Natural killer cell (primary cell): ENCODE measurements at regions not wholly inside any gene's neighbourhood (a gene's known extent, or its start where the extent isn't known, plus 50 kb on each side); places are given as distances from the start of the nearest gene placed in this dataset.

Experiments used
- ATAC-seq, 3 donors: fragments of 150-1000 bp in 2 of 3; fragments of 200-7000 bp in 1 of 3; cut with Tn5 transposase; 1 replicate in 1 of 3; 2 replicates in 2 of 3; pipeline ENCODE4 v1.10.0; 2021; ENCODE audit warnings: mild to moderate bottlenecking in 2 of 3, moderate library complexity in 2 of 3
- DNase-seq, 2 donors: peaks; one replicate each; pipeline versions ENCODE4 v3.0.0 to v3.0.0-alpha.2; 2013 to 2021; ENCODE audit warnings: mixed read lengths in 1 of 2
- H3K27ac ChIP-seq: one replicate; pipeline ENCODE4 v1.5.1; 2013; ENCODE audit warnings: mild to moderate bottlenecking, low read length
- H3K27me3 ChIP-seq: one replicate; pipeline ENCODE4 v1.6.1; 2013; ENCODE audit warnings: low read length; ENCODE audit not compliant: control insufficient read depth, insufficient read depth
- H3K36me3 ChIP-seq: one replicate; pipeline ENCODE4 v1.6.1; 2013; ENCODE audit warnings: low read length; ENCODE audit not compliant: control insufficient read depth, insufficient read depth
- H3K4me1 ChIP-seq: one replicate; pipeline ENCODE4 v1.6.1; 2013; ENCODE audit warnings: low read length; ENCODE audit not compliant: control insufficient read depth, insufficient read depth
- H3K4me3 ChIP-seq: one replicate; pipeline ENCODE4 v1.5.1; 2013; ENCODE audit warnings: low read length
- H3K9me3 ChIP-seq: one replicate; pipeline ENCODE4 v1.6.1; 2013; ENCODE audit warnings: low read length; ENCODE audit not compliant: control insufficient read depth, insufficient read depth
- H3K27ac Mint-ChIP-seq, 2 donors: one replicate each; pipeline ENCODE4 v1.8.0; 2022; ENCODE audit warnings: mild to moderate bottlenecking in 2 of 2, mixed read lengths in 2 of 2, moderate library complexity in 1 of 2
- H3K27me3 Mint-ChIP-seq, 2 donors: one replicate each; pipeline ENCODE4 v1.8.0; 2022; ENCODE audit warnings: low read depth in 2 of 2, mixed read lengths in 2 of 2
- H3K36me3 Mint-ChIP-seq: one replicate; pipeline ENCODE4 v1.8.0; 2022; ENCODE audit warnings: mixed read lengths
- H3K4me1 Mint-ChIP-seq, 2 donors: one replicate each; pipeline ENCODE4 v1.8.0; 2022; ENCODE audit warnings: mixed read lengths in 2 of 2
- H3K4me3 Mint-ChIP-seq: one replicate; pipeline ENCODE4 v1.8.0; 2022; ENCODE audit warnings: mild to moderate bottlenecking, moderate library complexity, mixed read lengths
- H3K9me3 Mint-ChIP-seq, 2 donors: one replicate each; pipeline ENCODE4 v1.8.0; 2022; ENCODE audit warnings: mixed read lengths in 2 of 2
- CTCF ChIP-seq: fragments of 200-600 bp; IDR thresholded peaks from one replicate; pipeline ENCODE4 v1.8.0; 2022; ENCODE audit warnings: antibody characterized with exemption
- WGBS: methylation state at CpG from one replicate; pipeline ENCODE4 v1.1.7; 2013; ENCODE audit warnings: missing lambda C conversion rate; ENCODE audit not compliant: insufficient coverage; 5-methylcytosine and 5-hydroxymethylcytosine counted together
- intact Hi-C: fragments of 100-400 bp; cut with micrococcal nuclease; formaldehyde crosslinking; loops from one replicate; pipeline ENCODE4 v1.14.2; 2022

- peaks cover 0 to 2% of the 10 kb centered on the region in 2 donors for H3K9me3 Mint-ChIP-seq
- H3K27me3 Mint-ChIP-seq, result no peaks in the 10 kb centered on the region
- DNase-seq (no peak), ATAC-seq (no peak)
- 89% methylated on average over 1 of the region's 3 CpGs for WGBS
- H3K4me1 Mint-ChIP-seq, result no peaks in the 10 kb centered on the region
- H3K27ac Mint-ChIP-seq, result no peak overlapping the region
- H3K4me3 ChIP-seq, result no peak overlapping the region
- no peaks in the 10 kb centered on the region for H3K36me3 ChIP-seq
- H3K9me3 ChIP-seq, result no peaks in the 10 kb centered on the region
- H3K4me1 ChIP-seq, result no peaks in the 10 kb centered on the region
- no peak for TF ChIP-seq CTCF
- H3K27me3 ChIP-seq, result no peaks in the 10 kb centered on the region
- intact Hi-C loops, result no loop called here
- H3K36me3 Mint-ChIP-seq, result no peaks in the 10 kb centered on the region
- no peak overlapping the region for H3K4me3 Mint-ChIP-seq
- no peak overlapping the region for H3K27ac ChIP-seq
Observed at GRCh38 chr11:109784536-109784935, 308.7 kb upstream of the ZC3H12C start.

- Histone ChIP-seq H3K36me3 (no peaks in the 10 kb centered on the region), H3K27me3 (no peaks in the 10 kb centered on the region), H3K4me1 (no peaks in the 10 kb centered on the region), H3K4me3 (no peak overlapping the region), H3K27ac (no peak overlapping the region), H3K9me3 (no peaks in the 10 kb centered on the region)
- Mint-ChIP-seq H3K27me3 (no peaks in the 10 kb centered on the region), H3K36me3 (no peaks in the 10 kb centered on the region), H3K9me3 (peaks cover 0 to 2% of the 10 kb centered on the region in 2 donors), H3K4me3 (no peak overlapping the region), H3K27ac (no peak overlapping the region), H3K4me1 (no peaks in the 10 kb centered on the region)
- intact Hi-C loops, result no loop called here
- ATAC-seq, result no peak
- DNase-seq, result no peak
- no peak for TF ChIP-seq CTCF
- no CpG with 5 or more reads among the region's 1 CpG for WGBS
Observed at GRCh38 chr11:109785198-109785597, 308.0 kb upstream of the ZC3H12C start.

GRCh38 chr11:109785714-109786113, 307.5 kb upstream of the ZC3H12C start:
- Mint-ChIP-seq H3K4me3 (no peak overlapping the region), H3K27ac (no peak overlapping the region), H3K27me3 (no peaks in the 10 kb centered on the region), H3K4me1 (no peaks in the 10 kb centered on the region), H3K36me3 (no peaks in the 10 kb centered on the region), H3K9me3 (peaks cover 0 to 2% of the 10 kb centered on the region in 2 donors)
- no peaks in the 10 kb centered on the region for H3K36me3 ChIP-seq
- no peak overlapping the region for H3K27ac ChIP-seq
- no peaks in the 10 kb centered on the region for H3K9me3 ChIP-seq
- no peak for TF ChIP-seq CTCF
- 89% methylated on average over 4 of the region's 4 CpGs for WGBS
- DNase-seq (no peak), ATAC-seq (no peak)
- no peaks in the 10 kb centered on the region for H3K27me3 ChIP-seq
- no peaks in the 10 kb centered on the region for H3K4me1 ChIP-seq
- intact Hi-C loops, result no loop called here
- H3K4me3 ChIP-seq, result no peak overlapping the region

GRCh38 chr11:109788948-109789490, 304.2 kb upstream of the ZC3H12C start:
- Histone ChIP-seq H3K27ac (no peak overlapping the region), H3K36me3 (no peaks in the 10 kb centered on the region), H3K9me3 (no peaks in the 10 kb centered on the region), H3K4me3 (no peak overlapping the region), H3K27me3 (no peaks in the 10 kb centered on the region), H3K4me1 (no peaks in the 10 kb centered on the region)
- Mint-ChIP-seq H3K27me3 (no peaks in the 10 kb centered on the region), H3K9me3 (no peaks in the 10 kb centered on the region), H3K4me3 (no peak overlapping the region), H3K27ac (no peak overlapping the region), H3K4me1 (no peaks in the 10 kb centered on the region), H3K36me3 (no peaks in the 10 kb centered on the region)
- intact Hi-C loops, result no loop called here
- TF ChIP-seq CTCF, result no peak
- no peak for DNase-seq
- WGBS, result 76% methylated on average over 5 of the region's 6 CpGs
- ATAC-seq, result no peak
